MM.1S (cell line): ENCODE measurements at regions not wholly inside any gene's neighbourhood (a gene's known extent, or its start where the extent isn't known, plus 50 kb on each side); places are given as distances from the start of the nearest gene placed in this dataset.

Experiments used
- CTCF ChIP-seq: fragments of 300-600 bp; sonication (generic); IDR thresholded peaks from 2 replicates; pipeline ENCODE4 v1.5.1; 2016; ENCODE audit warnings: antibody characterized with exemption, low read length, mixed read lengths
- EZH2 ChIP-seq: fragments of 300-600 bp; sonication (generic); optimal IDR thresholded peaks from 2 replicates; pipeline ENCODE3; 2017; ENCODE audit warnings: low read depth, mild to moderate bottlenecking, antibody characterized with exemption, low read length, mixed read lengths
- EZH2phosphoT487 ChIP-seq: fragments of 300-600 bp; sonication (generic); IDR thresholded peaks from 2 replicates; pipeline ENCODE4 v1.6.1; 2018; ENCODE audit warnings: antibody characterized with exemption, low read length

GRCh38 chr4:174084542-174084941 is 198.9 kb downstream of the FBXO8 start:
- TF ChIP-seq CTCF (no peak), EZH2 (no peak), EZH2phosphoT487 (no peak)
